ENCODE measurements at regions not wholly inside any gene's neighbourhood (a gene's known extent, or its start where the extent isn't known, plus 50 kb on each side); places are given as distances from the start of the nearest gene placed in this dataset.

GRCh38 chr1:23613191-23614031 lies 54.1 kb upstream of the ID3 start:
- TF ChIP-seq CTCF (conservative IDR thresholded peaks at IDR 0.05) (no peak), ZFX (IDR thresholded peaks at IDR 0.05) (no peak)
